Sciatic nerve (tissue), 2 donors: ENCODE measurements at regions not wholly inside any gene's neighbourhood (a gene's known extent, or its start where the extent isn't known, plus 50 kb on each side); places are given as distances from the start of the nearest gene placed in this dataset.

Experiments used
- ATAC-seq: fragments of 200-7000 bp; cut with Tn5 transposase; one replicate; pipeline ENCODE4 v1.9.1; 2020; ENCODE audit warnings: mild to moderate bottlenecking, moderate library complexity
- DNase-seq: peaks from one replicate; pipeline ENCODE4 v3.0.0-alpha.2; 2020; ENCODE audit warnings: low spot score
- intact Hi-C: fragments of 100-400 bp; cut with DNase I; formaldehyde crosslinking; loops from one replicate; pipeline ENCODE4 v1.14.2; 2022
- donor health status: DM: no; HTN: no; CAD: no.
- donor health status: DM: no; HTN: no; CAD: no.

- no peak for ATAC-seq
- intact Hi-C loops: loop anchor here (5.0 kb wide), 1 partner anchor 80 kb away; no protein-coding TSS in a partner anchor
- DNase-seq: no peak
Observed at GRCh38 chr1:201712387-201713085, 116.4 kb upstream of the IPO9 start.

- intact Hi-C loops: loop anchor here (5.0 kb wide), 1 partner anchor 79 kb away; no protein-coding TSS in a partner anchor
- peak; percentile 92 for DNase-seq
Observed at GRCh38 chr1:201713086-201713810, 115.7 kb upstream of the IPO9 start.

GRCh38 chr1:201714542-201715329 is 114.2 kb upstream of the IPO9 start:
- intact Hi-C loops: loop anchor here (5.0 kb wide), 1 partner anchor 78 kb away; no protein-coding TSS in a partner anchor
- DNase-seq (no peak), ATAC-seq (peak; percentile 69)

More at GRCh38 chr1:201713086-201713810, 115.7 kb upstream of the IPO9 start:
- ATAC-seq: peak; percentile 93

DNA sequence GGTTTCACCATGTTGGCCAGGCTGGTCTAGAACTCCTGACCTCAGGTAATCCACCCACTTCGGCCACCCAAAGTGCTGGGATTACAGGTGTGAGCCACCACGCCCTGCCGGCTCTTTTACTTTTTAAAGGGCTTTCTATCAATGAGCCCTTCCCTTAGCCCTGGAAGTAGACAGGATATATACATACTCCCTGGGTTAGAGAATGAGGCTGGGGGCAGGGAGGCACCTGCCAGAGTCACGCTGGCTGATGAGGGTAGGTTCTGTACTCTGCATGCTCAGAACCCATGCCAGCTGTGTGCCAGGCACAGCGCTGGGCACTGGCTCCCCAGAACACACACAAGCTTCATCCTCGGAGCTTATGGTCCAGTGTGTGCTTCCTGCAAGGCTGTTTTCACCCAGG is 113.6 kb upstream of the IPO9 start:
- intact Hi-C loops: no loop called here
- no peak for DNase-seq
- ATAC-seq: no peak

DNA sequence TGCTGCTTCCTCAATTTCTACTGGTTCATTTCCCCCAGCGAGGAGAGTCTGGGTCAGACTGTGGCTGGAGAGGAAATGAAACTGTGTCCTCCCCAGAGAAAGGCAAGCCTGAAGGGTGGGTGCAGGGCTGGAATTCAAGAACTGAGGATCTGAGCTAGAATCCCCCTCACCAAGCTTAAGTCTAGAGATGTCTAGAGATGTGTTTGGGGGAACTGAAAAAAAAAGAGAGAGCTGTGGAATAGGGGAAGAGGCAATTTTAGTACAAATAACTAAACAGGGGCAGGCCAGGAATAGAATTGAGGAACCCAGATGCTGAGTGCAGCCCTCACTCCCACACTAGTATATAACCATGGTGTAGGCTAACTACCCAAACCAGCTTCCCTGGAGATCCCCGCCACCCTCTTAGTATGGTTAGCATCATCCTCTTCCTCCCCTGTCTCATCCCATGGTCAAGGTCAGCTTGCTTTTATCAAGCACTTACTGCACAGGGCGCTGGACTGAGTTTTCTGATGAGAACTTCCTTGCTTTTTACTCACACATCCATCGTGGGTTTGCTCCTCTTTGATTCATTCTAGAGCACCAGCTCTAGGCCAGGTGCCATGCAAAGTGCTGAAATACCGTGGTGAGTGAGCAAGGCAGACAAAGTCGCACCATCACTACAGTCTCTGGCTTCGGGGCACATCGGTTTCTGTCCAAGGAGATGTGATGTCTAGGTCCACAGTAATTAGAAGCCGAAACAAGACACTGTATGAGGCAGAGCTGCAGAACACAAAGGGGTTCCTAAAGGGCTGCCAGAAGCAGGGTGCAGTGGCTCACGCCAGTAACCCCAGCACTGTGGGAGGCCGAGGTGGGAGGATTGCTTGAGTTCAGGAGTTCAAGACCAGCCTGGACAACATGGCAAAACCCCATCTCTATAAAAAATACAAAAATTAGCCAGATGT is 112.9 kb upstream of the IPO9 start:
- intact Hi-C loops: no loop called here
- DNase-seq: no peak
- no peak for ATAC-seq

DNA sequence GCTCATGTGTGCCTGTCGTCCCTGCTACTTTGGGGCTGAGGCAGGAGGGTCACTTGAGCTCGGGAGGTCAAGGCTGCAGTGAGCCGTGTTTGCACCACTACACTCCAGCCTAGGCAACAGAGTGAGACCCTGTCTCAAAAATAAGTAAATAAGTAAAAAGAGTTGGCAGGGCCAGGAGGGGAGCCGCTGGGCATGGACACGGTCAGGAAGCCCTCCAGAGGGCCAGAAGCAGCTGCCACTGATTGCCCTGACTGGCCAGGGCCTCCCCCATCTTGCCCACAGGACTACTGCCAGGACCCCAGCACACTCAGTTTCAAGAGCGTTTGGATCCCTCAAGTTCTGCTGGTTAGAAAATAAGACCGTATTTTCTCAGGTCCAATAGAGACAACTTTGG is 112.2 kb upstream of the IPO9 start:
- intact Hi-C loops: no loop called here
- no peak for ATAC-seq
- DNase-seq: no peak

- ATAC-seq: no peak
- DNase-seq: no peak
- intact Hi-C loops: no loop called here
Observed at GRCh38 chr1:201717286-201717685, 111.7 kb upstream of the IPO9 start.

- intact Hi-C loops: no loop called here
- DNase-seq (no peak), ATAC-seq (no peak)
Observed at GRCh38 chr1:201718346-201719202, 110.4 kb upstream of the IPO9 start.

DNA sequence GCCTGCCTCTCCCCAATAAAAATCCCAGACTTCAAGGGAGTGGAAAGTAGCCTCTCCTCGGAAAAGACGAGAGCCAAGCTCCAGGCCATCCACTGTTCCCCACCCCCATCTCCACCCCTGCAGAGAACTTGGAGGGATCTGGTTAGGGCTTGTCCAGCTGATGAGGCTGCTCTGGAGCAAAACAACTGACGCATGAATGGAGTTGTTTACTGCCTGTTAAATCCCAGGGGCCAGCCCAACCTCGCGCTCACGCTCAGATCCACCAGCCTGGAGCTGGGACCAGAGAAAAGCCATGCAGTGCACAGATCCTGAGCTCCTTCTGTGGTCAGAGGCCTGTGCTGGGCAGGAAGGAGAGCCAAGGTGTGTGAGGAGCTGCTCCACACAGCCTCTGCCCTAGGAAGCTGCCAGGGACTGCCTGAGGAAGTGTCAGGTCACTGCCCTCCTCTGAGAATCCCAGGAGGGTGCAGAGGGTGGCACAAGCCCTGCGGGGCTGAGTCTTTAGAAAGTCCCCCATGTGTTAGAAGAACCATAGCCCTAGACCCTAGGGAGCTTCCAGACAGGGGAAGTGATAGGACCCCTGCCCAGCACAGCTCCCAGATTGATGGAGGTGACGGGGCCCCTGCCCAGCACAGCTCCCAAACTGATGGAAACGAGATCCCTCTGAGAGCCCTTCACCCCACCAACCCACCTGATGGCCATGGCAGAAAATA is 109.0 kb upstream of the IPO9 start:
- DNase-seq (peak; percentile 85), ATAC-seq (peak; percentile 95)
- intact Hi-C loops: no loop called here

DNA sequence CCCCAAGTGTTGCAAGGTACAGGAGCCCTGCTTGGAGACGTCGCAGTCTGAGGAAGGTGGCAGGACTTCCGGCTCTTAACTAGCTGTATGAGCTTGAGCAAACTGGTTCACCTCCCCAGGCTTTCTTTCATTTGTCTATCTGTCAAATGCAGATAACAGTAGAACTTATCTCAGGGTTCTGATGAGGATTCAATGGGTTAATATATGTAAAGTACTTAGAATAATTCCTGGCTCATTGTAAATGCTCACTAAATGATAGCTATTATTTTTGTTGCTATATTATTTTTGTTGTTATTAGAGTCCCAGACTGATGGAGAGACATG is 108.5 kb upstream of the IPO9 start:
- intact Hi-C loops: no loop called here
- DNase-seq: no peak
- no peak for ATAC-seq

DNA sequence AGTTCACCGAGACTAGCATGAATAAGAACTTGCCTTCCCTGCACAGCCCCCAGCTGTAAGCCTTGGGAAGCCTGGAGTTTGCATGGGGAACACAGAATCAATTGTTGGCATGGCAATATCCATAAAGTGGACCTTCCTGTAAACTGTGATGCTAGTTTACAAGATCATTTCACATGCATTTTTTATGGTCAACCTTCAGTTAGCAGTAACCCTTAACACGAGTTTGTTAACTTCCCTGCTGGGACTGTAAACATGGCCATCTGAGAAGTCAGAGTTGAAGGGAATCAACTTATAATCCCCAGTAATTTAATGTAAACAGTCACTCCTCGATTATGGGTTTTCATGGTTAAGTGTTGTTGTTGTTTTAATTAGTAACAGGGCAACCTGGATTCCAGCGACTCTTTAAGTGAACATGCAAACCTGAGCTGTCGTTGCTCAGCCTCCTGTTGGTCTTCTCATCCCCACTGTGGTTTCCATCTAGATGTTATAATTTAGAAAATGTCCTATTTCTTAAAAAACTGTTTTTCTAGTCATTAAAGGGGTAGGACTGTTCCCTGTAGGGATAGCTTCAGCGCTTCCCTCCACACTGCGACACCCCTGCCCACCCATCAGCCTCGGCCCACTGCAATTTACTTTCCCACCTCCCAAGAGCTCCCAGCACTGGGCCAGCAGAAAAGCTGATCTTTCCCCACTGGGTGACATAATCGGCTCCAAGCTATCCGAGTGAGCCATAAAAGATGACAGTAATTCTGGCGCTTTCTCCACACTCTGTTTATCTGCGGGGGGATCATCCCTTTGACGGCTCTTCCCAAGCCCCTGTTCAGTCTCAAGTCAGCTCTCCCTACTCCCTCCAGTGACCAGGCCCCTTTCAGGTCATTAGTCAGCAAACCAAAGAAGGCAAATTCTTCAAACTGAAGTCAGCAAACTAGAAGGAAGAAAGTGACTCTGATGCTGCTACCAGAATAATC is 107.6 kb upstream of the IPO9 start:
- ATAC-seq: no peak
- DNase-seq: peak; percentile 46
- intact Hi-C loops: no loop called here

DNA sequence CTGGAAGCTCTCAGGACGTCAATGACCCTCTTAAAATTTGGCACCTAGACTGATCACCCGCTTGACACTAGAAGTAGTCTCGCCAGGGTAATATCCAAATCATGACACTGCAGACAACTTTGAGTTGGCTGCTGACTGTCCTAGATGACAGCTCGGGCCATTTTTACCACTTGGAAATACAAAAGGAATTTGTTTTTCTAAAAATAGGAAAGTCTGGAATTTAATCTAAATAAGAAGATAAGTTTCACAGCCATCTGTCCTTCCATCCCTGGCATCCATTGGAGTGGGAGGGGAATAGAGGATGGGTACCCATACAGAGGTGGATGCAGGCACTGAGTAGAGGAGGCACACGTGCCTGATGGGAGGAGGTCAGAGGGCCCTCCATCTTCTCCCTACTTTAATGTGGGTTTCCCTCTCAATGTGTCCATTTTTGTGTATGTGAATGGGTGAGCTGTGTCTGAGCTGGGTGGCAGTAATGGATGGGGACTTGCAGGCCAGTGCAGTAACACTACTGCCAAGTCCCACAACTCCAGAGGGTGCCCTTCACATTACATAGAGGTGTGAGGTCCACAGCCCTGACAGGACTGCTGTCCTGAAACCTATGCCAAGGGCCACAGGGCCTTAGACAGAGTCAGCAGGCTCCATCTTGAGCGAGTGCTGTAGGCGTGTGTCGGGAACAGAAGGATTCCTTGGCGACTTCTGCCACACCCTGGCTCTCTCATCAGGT is 104.8 kb upstream of the IPO9 start:
- no peak for ATAC-seq
- peak; percentile 38 for DNase-seq
- intact Hi-C loops: no loop called here

GRCh38 chr1:201724766-201725118 is 104.2 kb upstream of the IPO9 start:
- intact Hi-C loops: no loop called here
- no peak for DNase-seq
- ATAC-seq: no peak

DNA sequence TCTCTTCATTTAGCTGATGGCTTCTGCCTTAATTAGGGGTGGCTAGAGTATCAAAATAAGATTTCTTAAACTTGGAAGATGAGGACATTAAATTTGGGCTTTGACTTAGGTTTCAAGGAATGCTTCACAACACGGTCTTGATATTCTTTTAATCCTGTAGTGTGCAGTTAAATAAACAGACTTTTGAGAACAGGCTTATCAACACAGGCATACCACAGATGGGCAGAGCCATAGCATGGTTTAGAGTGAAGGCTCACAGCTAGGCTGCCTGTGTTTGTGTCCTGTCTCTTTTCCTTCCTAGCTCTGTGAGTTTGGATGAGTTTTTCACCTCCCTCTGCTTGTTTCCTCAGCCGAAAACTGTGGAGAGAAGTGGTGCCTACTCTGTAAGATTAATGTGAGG is 102.3 kb upstream of the IPO9 start:
- intact Hi-C loops: no loop called here
- no peak for ATAC-seq
- DNase-seq: no peak

DNA sequence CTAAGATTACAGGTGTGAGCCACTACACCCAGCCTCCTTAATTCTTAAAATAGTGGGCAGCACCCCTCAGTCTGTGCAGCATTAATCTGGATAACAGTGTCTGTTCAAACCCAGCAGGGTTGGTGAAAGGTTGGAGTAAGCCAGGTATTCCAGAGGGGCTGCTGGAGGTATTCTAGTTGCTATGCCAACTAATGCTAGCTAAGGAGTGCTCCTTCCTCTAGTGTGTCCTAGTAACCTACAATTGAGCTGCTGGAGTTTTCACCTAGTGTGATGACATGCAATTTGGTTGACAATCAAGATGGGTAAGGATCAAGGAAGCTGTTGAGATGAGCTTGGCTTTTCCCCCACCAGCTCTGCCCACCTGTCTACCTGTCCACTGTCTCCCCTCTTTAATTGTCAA is 100.2 kb upstream of the IPO9 start:
- DNase-seq (peak; percentile 5), ATAC-seq (no peak)
- intact Hi-C loops: no loop called here
